IMR-90 (cell line): ENCODE measurements at regions not wholly inside any gene's neighbourhood (a gene's known extent, or its start where the extent isn't known, plus 50 kb on each side); places are given as distances from the start of the nearest gene placed in this dataset.

Experiments used
- ATAC-seq: fragments of 200-7000 bp; cut with Tn5 transposase; 2 replicates; pipeline ENCODE4 v1.9.1; 2020; ENCODE audit warnings: low read depth, mild to moderate bottlenecking, moderate library complexity
- BruUV-seq: library from RNA; stranded (reverse); fragments of 400-500 nt; replicated peaks from 2 replicates; lab custom pipeline; 2021; lab: Mats Ljungman, UMichigan
- CTCF ChIA-PET: fragments of 300-600 bp; formaldehyde crosslinking; extraction: SDS; loops from one replicate; lab custom pipeline; 2021; ENCODE audit warnings: antibody characterized with exemption; lab: Yijun Ruan, JAX
- POLR2A ChIA-PET: fragments of 300-600 bp; sonication (Branson Sonifier 250); formaldehyde crosslinking; loops from one replicate; lab custom pipeline; 2022; ENCODE audit warnings: antibody characterized with exemption; ENCODE audit not compliant: unreplicated experiment; lab: Charles Lee
- DNase-seq: peaks from one replicate; pipeline ENCODE4 v3.0.0; 2013
- H2AFZ ChIP-seq: replicated peaks from 2 replicates; pipeline ENCODE3; 2013; ENCODE audit warnings: low read length, mild to moderate bottlenecking; ENCODE audit not compliant: poor library complexity
- H2AK5ac ChIP-seq: 2 replicates; pipeline ENCODE4 v1.6.1; 2013; ENCODE audit warnings: low read depth, low read length, inconsistent platforms
- H2AK9ac ChIP-seq: replicated peaks from 2 replicates; pipeline ENCODE3; 2013; ENCODE audit warnings: mild to moderate bottlenecking, low read depth, low read length, moderate library complexity; ENCODE audit not compliant: poor library complexity
- H2BK120ac ChIP-seq: 2 replicates; pipeline ENCODE4 v1.6.1; 2013; ENCODE audit warnings: low read depth, low read length, inconsistent platforms
- H2BK15ac ChIP-seq: 3 replicates; pipeline ENCODE4 v1.6.1; 2013; ENCODE audit warnings: low read depth, low read length, inconsistent platforms
- H2BK20ac ChIP-seq: 2 replicates; pipeline ENCODE4 v1.6.1; 2013; ENCODE audit warnings: low read depth, mild to moderate bottlenecking, inconsistent platforms, low read length, moderate library complexity
- H2BK5ac ChIP-seq: 2 replicates; pipeline ENCODE4 v1.6.1; 2013; ENCODE audit warnings: mild to moderate bottlenecking, low read depth, low read length, inconsistent platforms; ENCODE audit not compliant: poor library complexity, severe bottlenecking
- H3K14ac ChIP-seq: replicated peaks from 2 replicates; pipeline ENCODE4 v1.6.1; 2013; ENCODE audit warnings: low read depth, low read length, inconsistent platforms
- H3K18ac ChIP-seq: 2 replicates; pipeline ENCODE4 v1.6.1; 2013; ENCODE audit warnings: low read depth, low read length, control low read depth
- H3K23ac ChIP-seq: 2 replicates; pipeline ENCODE4 v1.6.1; 2013; ENCODE audit warnings: low read depth, low read length, inconsistent platforms
- H3K27ac ChIP-seq: 2 replicates; pipeline ENCODE4 v1.5.1; 2013; ENCODE audit warnings: mild to moderate bottlenecking, control low read depth, low read length; ENCODE audit not compliant: insufficient read depth
- H3K27me3 ChIP-seq: 2 replicates; pipeline ENCODE4 v1.6.1; 2013; ENCODE audit warnings: low read length; ENCODE audit not compliant: control insufficient read depth, insufficient read depth
- H3K36me3 ChIP-seq: 2 replicates; pipeline ENCODE4 v1.6.1; 2013; ENCODE audit warnings: low read length, mixed read lengths; ENCODE audit not compliant: control insufficient read depth, insufficient read depth
- H3K4ac ChIP-seq: 2 replicates; pipeline ENCODE4 v1.6.1; 2013; ENCODE audit warnings: low read depth, low read length, inconsistent platforms
- H3K4me1 ChIP-seq: 2 replicates; pipeline ENCODE4 v1.6.1; 2013; ENCODE audit warnings: low read length, mixed read lengths; ENCODE audit not compliant: control insufficient read depth, insufficient read depth
- H3K4me2 ChIP-seq: 2 replicates; pipeline ENCODE4 v1.6.1; 2013; ENCODE audit warnings: low read depth, mild to moderate bottlenecking, control low read depth, low read length, moderate library complexity
- H3K4me3 ChIP-seq: 2 replicates; pipeline ENCODE4 v1.5.1; 2013; ENCODE audit warnings: low read depth, mild to moderate bottlenecking, control low read depth, low read length, moderate library complexity; ENCODE audit not compliant: insufficient read depth
- H3K56ac ChIP-seq: 2 replicates; pipeline ENCODE4 v1.6.1; 2013; ENCODE audit warnings: low read length, inconsistent platforms; ENCODE audit not compliant: insufficient read depth; ENCODE audit errors: extremely low read depth
- H3K79me1 ChIP-seq, 2 experiments: 2 replicates each; pipeline ENCODE4 v1.6.1; 2013; ENCODE audit warnings: low read length in 2 of 2, inconsistent platforms in 1 of 2, low read depth in 1 of 2
- H3K9ac ChIP-seq: 2 replicates; pipeline ENCODE4 v1.6.1; 2013; ENCODE audit warnings: low read depth, low read length, control low read depth
- H3K9me1 ChIP-seq: 2 replicates; pipeline ENCODE4 v1.6.1; 2013; ENCODE audit warnings: low read length, inconsistent platforms; ENCODE audit not compliant: insufficient read depth
- H3K9me3 ChIP-seq: 2 replicates; pipeline ENCODE4 v1.6.1; 2013; ENCODE audit warnings: low read length; ENCODE audit not compliant: control insufficient read depth, insufficient read depth
- H4K20me1 ChIP-seq: 2 replicates; pipeline ENCODE4 v1.6.1; 2013; ENCODE audit warnings: low read length, inconsistent platforms; ENCODE audit not compliant: insufficient read depth
- H4K5ac ChIP-seq: 2 replicates; pipeline ENCODE4 v1.6.1; 2013; ENCODE audit warnings: mild to moderate bottlenecking, low read depth, low read length, control low read depth
- H4K8ac ChIP-seq, 2 experiments: 2 replicates each; pipeline ENCODE4 v1.6.1; 2013; ENCODE audit warnings: low read depth in 2 of 2, low read length in 2 of 2, control low read depth in 1 of 2, inconsistent platforms in 1 of 2
- H4K91ac ChIP-seq: 2 replicates; pipeline ENCODE4 v1.6.1; 2013; ENCODE audit warnings: low read depth, low read length, inconsistent platforms; ENCODE audit not compliant: insufficient read depth
- CTCF ChIP-seq: conservative IDR thresholded peaks from 2 replicates; pipeline ENCODE4 v1.5.1; 2012; ENCODE audit warnings: mild to moderate bottlenecking, low read depth, low read length, improper control_type of control experiment
- MAFK ChIP-seq: IDR thresholded peaks from 2 replicates; pipeline ENCODE4 v1.6.1; 2012; ENCODE audit warnings: low read depth, low read length, improper control_type of control experiment
- WGBS, 2 experiments: methylation state at CpG; one replicate each; pipeline versions ENCODE4 v1.1.5 to v1.1.7; 2013; ENCODE audit warnings: missing lambda C conversion rate in 2 of 2; ENCODE audit not compliant: insufficient read length in 1 of 2; ENCODE audit errors: extremely low coverage in 2 of 2; 5-methylcytosine and 5-hydroxymethylcytosine counted together
- dilution Hi-C: fragments of 300-500 bp; cut with HindIII; formaldehyde crosslinking; loops from one replicate; pipeline ENCODE4 v1.14.3; 2018; ENCODE audit warnings: low sequenced_read_pairs; ENCODE audit not compliant: unreplicated experiment
- in situ Hi-C: fragments of 300-500 bp; cut with MboI; formaldehyde crosslinking; loops from 3 replicates; pipeline ENCODE4 v1.14.3; 2019; ENCODE audit warnings: low sequenced_read_pairs, inconsistent platforms, mixed read lengths
- intact Hi-C: fragments of 100-400 bp; cut with micrococcal nuclease; formaldehyde crosslinking; loops from 2 replicates; pipeline ENCODE4 v1.10.0; 2022

DNA sequence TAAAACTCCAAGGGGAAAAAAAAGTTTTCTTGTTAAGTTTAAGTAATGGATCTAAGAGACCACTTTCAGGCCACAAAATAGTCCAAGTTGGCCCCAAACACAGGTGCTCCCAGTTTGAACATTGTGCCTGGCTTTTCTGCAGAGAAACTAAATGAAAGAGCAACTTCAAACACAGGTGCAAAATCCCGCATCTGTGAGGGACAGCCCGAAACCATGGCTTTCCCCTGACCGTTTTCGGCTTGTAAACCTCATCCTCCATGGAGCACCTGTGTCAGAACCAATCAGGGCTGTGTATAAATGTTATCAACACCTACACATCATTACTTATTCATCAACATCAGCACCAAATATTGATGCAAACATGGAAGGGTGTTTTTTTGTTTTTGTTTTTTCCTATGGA lies 126.8 kb upstream of the OBI1 start:
- H4K20me1 ChIP-seq = no peaks in the 10 kb centered on the region
- ChIA-PET CTCF (interaction anchor here (1.8 kb wide), 1 partner anchor 9 kb away, joined by 5 read pairs; no protein-coding TSS in a partner anchor), POLR2A (no interaction called here)
- BruUV-seq = no TSS peak
- no peak overlapping the region for H2BK5ac ChIP-seq
- H2BK15ac ChIP-seq = no peak overlapping the region
- no peak overlapping the region for H3K4me2 ChIP-seq
- no peak overlapping the region for H2AFZ ChIP-seq
- DNase-seq (no peak), ATAC-seq (no peak)
- H3K56ac ChIP-seq = no peak overlapping the region
- dilution Hi-C loops = no loop called here
- no peak overlapping the region for H3K4me3 ChIP-seq
- no peaks in the 10 kb centered on the region for H3K79me1 ChIP-seq
- H3K36me3 ChIP-seq = no peaks in the 10 kb centered on the region
- TF ChIP-seq MAFK = no peak
- no peak for TF ChIP-seq CTCF
- no peak overlapping the region for H4K8ac ChIP-seq
- H3K9me1 ChIP-seq = no peaks in the 10 kb centered on the region
- intact Hi-C loops = no loop called here
- no peak overlapping the region for H4K5ac ChIP-seq
- no peak overlapping the region for H4K91ac ChIP-seq
- in situ Hi-C loops = no loop called here
- no peak overlapping the region for H2BK20ac ChIP-seq
- no peaks in the 10 kb centered on the region for H3K9me3 ChIP-seq
- no CpG with 5 or more reads among the region's 4 CpGs for WGBS, 2 experiments
- no peak overlapping the region for H2AK9ac ChIP-seq
- H2BK120ac ChIP-seq = no peak overlapping the region
- no peak overlapping the region for H3K27ac ChIP-seq
- H3K23ac ChIP-seq = no peak overlapping the region
- H3K14ac ChIP-seq = no peak overlapping the region
- H3K9ac ChIP-seq = no peak overlapping the region
- no peak overlapping the region for H3K18ac ChIP-seq
- H3K27me3 ChIP-seq = no peaks in the 10 kb centered on the region
- no peak overlapping the region for H3K4ac ChIP-seq
- no peak overlapping the region for H2AK5ac ChIP-seq
- no peaks in the 10 kb centered on the region for H3K4me1 ChIP-seq
